ENCODE measurements at regions not wholly inside any gene's neighbourhood (a gene's known extent, or its start where the extent isn't known, plus 50 kb on each side); places are given as distances from the start of the nearest gene placed in this dataset.

- H3K4me3 ChIP-seq (replicated peaks; ENCODE audit: low read depth, low read length): no peak overlapping the region
- TF ChIP-seq, protein P1, sequence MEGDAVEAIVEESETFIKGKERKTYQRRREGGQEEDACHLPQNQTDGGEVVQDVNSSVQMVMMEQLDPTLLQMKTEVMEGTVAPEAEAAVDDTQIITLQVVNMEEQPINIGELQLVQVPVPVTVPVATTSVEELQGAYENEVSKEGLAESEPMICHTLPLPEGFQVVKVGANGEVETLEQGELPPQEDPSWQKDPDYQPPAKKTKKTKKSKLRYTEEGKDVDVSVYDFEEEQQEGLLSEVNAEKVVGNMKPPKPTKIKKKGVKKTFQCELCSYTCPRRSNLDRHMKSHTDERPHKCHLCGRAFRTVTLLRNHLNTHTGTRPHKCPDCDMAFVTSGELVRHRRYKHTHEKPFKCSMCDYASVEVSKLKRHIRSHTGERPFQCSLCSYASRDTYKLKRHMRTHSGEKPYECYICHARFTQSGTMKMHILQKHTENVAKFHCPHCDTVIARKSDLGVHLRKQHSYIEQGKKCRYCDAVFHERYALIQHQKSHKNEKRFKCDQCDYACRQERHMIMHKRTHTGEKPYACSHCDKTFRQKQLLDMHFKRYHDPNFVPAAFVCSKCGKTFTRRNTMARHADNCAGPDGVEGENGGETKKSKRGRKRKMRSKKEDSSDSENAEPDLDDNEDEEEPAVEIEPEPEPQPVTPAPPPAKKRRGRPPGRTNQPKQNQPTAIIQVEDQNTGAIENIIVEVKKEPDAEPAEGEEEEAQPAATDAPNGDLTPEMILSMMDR (IDR thresholded peaks at IDR 0.05; ENCODE audit: low read length, missing control alignments): no peak
- no peak for DNase-seq (ENCODE audit: low read depth)
Measured at GRCh38 chr7:119197172-119197876, 972.8 kb downstream of the ANKRD7 start.

DNA sequence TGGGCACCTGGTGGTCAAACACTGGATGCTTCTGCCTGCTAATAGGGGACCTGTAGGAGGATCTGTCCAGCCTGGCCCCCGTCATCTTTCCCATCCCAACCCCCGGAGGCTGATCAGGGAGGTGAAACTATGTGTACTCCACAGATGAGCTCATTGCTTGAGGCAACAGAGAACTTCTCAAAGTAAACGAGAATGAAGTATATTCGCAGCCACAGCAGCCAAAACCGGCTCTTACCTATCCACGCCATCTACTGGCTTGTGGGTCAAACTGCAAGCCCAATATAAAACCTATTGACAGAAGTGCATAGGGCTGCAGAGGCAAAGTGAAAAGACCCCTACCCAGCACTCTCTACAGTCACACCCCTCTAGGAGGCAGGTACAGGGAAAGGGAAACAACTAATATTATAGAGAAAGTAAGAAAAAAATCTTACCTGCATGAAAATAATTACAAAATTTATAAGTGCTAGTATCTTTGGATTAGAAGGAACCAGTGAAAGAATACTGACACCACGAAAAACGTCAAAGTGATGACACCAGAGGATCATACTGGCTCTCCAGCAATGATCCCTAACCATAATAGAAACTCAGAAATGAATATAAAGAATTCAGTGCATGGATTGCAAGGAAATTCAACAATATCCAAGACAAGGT is 973.5 kb downstream of the ANKRD7 start:
- H3K4me3 ChIP-seq (replicated peaks; ENCODE audit: low read depth, low read length): no peak overlapping the region
- TF ChIP-seq, protein P1 (IDR thresholded peaks at IDR 0.05; ENCODE audit: low read length, missing control alignments): peak; percentile 69
- DNase-seq (ENCODE audit: low read depth): peak; percentile 39

DNA sequence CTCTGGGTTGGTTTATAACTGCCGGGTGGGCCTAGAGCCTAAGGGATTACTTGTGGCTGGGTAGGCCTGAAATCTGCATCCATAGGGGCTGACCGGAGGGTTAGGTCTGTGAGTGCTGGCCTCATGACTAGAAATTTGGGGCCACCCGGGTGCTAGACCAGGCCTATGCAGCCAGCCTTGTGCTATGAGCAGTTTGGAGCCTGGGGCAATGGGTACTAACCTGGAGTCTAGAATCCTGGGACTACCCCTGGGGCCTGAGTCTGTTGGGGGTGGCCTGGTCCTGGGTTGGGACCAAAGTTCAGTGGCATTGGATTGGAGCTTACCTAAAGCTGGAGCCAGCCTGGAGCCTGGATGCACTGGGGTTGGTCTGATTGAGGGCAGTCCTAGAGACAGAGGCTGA is 995.2 kb downstream of the ANKRD7 start:
- DNase-seq (ENCODE audit: low read depth): no peak
- no peak overlapping the region for H3K4me3 ChIP-seq (replicated peaks; ENCODE audit: low read depth, low read length)
- TF ChIP-seq, protein P1 (IDR thresholded peaks at IDR 0.05; ENCODE audit: low read length, missing control alignments): no peak

DNA sequence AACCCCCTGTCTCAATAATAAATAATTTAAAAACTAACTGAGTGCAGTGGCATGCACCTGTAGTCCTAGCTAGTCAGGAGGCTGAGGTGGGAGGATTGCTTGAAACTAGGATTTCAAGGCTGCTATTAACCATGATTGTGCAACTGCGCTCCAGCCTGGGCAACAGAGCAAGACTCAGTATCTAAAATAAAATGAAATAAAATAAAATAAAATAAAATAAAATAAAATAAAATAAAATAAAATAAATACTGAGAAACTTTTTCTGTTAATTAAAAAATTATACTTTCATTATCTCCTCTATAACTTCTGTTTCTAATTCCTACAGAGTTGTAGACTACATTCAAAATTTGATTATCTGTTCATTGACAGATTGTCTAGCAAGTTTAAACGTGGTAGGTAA is 999.4 kb downstream of the ANKRD7 start:
- TF ChIP-seq, protein P1 (IDR thresholded peaks at IDR 0.05; ENCODE audit: low read length, missing control alignments): no peak
- no peak overlapping the region for H3K4me3 ChIP-seq (replicated peaks; ENCODE audit: low read depth, low read length)
- DNase-seq (ENCODE audit: low read depth): no peak

- no peak for DNase-seq (ENCODE audit: low read depth)
- TF ChIP-seq, protein P1 (IDR thresholded peaks at IDR 0.05; ENCODE audit: low read length, missing control alignments): no peak
- H3K4me3 ChIP-seq (replicated peaks; ENCODE audit: low read depth, low read length): no peak overlapping the region
Measured at GRCh38 chr7:119228482-119228881, 1004.0 kb downstream of the ANKRD7 start.

GRCh38 chr7:119232091-119232490 is 1007.6 kb downstream of the ANKRD7 start:
- no peak overlapping the region for H3K4me3 ChIP-seq (replicated peaks; ENCODE audit: low read depth, low read length)
- DNase-seq (ENCODE audit: low read depth): no peak
- TF ChIP-seq, protein P1 (IDR thresholded peaks at IDR 0.05; ENCODE audit: low read length, missing control alignments): no peak
